H1 (cell line): ENCODE measurements at regions not wholly inside any gene's neighbourhood (a gene's known extent, or its start where the extent isn't known, plus 50 kb on each side); places are given as distances from the start of the nearest gene placed in this dataset.

Experiments
- CTCF ChIA-PET: fragments of 300-600 bp; sonication (Branson Sonifier 250); formaldehyde crosslinking; loops from one replicate; lab custom pipeline; 2021; ENCODE audit not compliant: partially characterized antibody; lab: Charles Lee
- POLR2A ChIA-PET: fragments of 300-600 bp; sonication (Branson Sonifier 250); formaldehyde crosslinking; loops from one replicate; lab custom pipeline; 2021; ENCODE audit warnings: inconsistent platforms; ENCODE audit not compliant: partially characterized antibody; lab: Charles Lee
- DNase-seq, 2 experiments: peaks; one replicate each; pipeline versions ENCODE4 v3.0.0 to v3.0.0-alpha.2; 2010 to 2022; ENCODE audit warnings: low spot score in 2 of 2, low read depth in 1 of 2, mixed read lengths in 1 of 2
- FAIRE-seq: peaks from 2 replicates; lab custom pipeline; 2011; peaks lifted over from hg19 to GRCh38; lab: Jason Lieb, UNC
- H2AFZ ChIP-seq: 2 replicates; pipeline ENCODE4 v1.8.1; 2012; ENCODE audit warnings: low read length, inconsistent platforms
- H2AK5ac ChIP-seq: 2 replicates; pipeline ENCODE4 v1.6.1; 2013; ENCODE audit warnings: low read depth, low read length
- H2BK120ac ChIP-seq: replicated peaks from 2 replicates; pipeline ENCODE3; 2013; ENCODE audit warnings: low read depth, low read length, inconsistent platforms
- H2BK12ac ChIP-seq: 2 replicates; pipeline ENCODE4 v1.6.1; 2013; ENCODE audit warnings: low read depth, low read length
- H2BK15ac ChIP-seq: 2 replicates; pipeline ENCODE4 v1.6.1; 2013; ENCODE audit warnings: low read length
- H2BK20ac ChIP-seq: 2 replicates; pipeline ENCODE4 v1.6.1; 2013; ENCODE audit warnings: low read length
- H2BK5ac ChIP-seq: 2 replicates; pipeline ENCODE4 v1.6.1; 2013; ENCODE audit warnings: low read depth, low read length
- H3K14ac ChIP-seq: 2 replicates; pipeline ENCODE4 v1.6.1; 2013; ENCODE audit warnings: inconsistent platforms; ENCODE audit not compliant: insufficient read length
- H3K18ac ChIP-seq: 2 replicates; pipeline ENCODE4 v1.6.1; 2013; ENCODE audit warnings: low read length; ENCODE audit errors: extremely low read depth
- H3K23ac ChIP-seq: 2 replicates; pipeline ENCODE4 v1.6.1; 2013; ENCODE audit warnings: inconsistent platforms; ENCODE audit not compliant: insufficient read length
- H3K23me2 ChIP-seq: 2 replicates; pipeline ENCODE4 v1.6.1; 2013; ENCODE audit warnings: low read depth, low read length
- H3K27ac ChIP-seq: 2 replicates; pipeline ENCODE4 v1.6.1; 2011; ENCODE audit warnings: low read depth, low read length, inconsistent platforms
- H3K27me3 ChIP-seq, 4 experiments: replicated peaks in 1 of 4; 1 replicate in 1 of 4; 2 replicates in 3 of 4; pipeline versions ENCODE4 v1.6.1 to v1.8.1; 2011 to 2013; ENCODE audit warnings: low read length in 3 of 4, mild to moderate bottlenecking in 3 of 4, inconsistent platforms in 2 of 4, mixed read lengths in 2 of 4, moderate library complexity in 1 of 4; ENCODE audit not compliant: control insufficient read depth in 3 of 4, insufficient read depth in 3 of 4; ENCODE audit errors: extremely low read depth in 1 of 4
- H3K36me3 ChIP-seq, 4 experiments: 2 replicates each; pipeline versions ENCODE4 v1.6.1 to v1.8.1; 2011 to 2013; ENCODE audit warnings: mild to moderate bottlenecking in 4 of 4, low read length in 3 of 4, moderate library complexity in 2 of 4, control low read depth in 1 of 4, inconsistent platforms in 1 of 4; ENCODE audit not compliant: insufficient read depth in 4 of 4, control insufficient read depth in 2 of 4
- H3K4ac ChIP-seq: replicated peaks from 2 replicates; pipeline ENCODE3; 2013; ENCODE audit warnings: low read length, low read depth, mixed read lengths, inconsistent platforms; ENCODE audit not compliant: insufficient read length
- H3K4me1 ChIP-seq, 4 experiments: replicated peaks in 1 of 4; 1 replicate in 1 of 4; 2 replicates in 3 of 4; pipeline versions ENCODE4 v1.6.1 to v1.8.1; 2011 to 2013; ENCODE audit warnings: low read length in 3 of 4, inconsistent platforms in 2 of 4, mixed read lengths in 1 of 4; ENCODE audit not compliant: insufficient read depth in 4 of 4, control insufficient read depth in 3 of 4
- H3K4me2 ChIP-seq, 2 experiments: 2 replicates each; pipeline versions ENCODE4 v1.6.1 to v1.8.1; 2011 to 2013; ENCODE audit warnings: low read depth in 2 of 2, low read length in 2 of 2, control low read depth in 1 of 2, inconsistent platforms in 1 of 2, mild to moderate bottlenecking in 1 of 2; ENCODE audit not compliant: insufficient read depth in 1 of 2
- H3K4me3 ChIP-seq, 4 experiments: fragments of 200-600, 300-600 bp in 1 of 4; sonication (generic), shearing (Covaris generic), sonication (Bioruptor Twin) in 1 of 4; 2 replicates each; pipeline versions ENCODE4 v1.5.1 to v1.8.1; 2011 to 2016; ENCODE audit warnings: low read length in 4 of 4, low read depth in 3 of 4, control low read depth in 2 of 4, inconsistent platforms in 2 of 4, mild to moderate bottlenecking in 2 of 4, mixed read lengths in 1 of 4, moderate library complexity in 1 of 4; ENCODE audit not compliant: insufficient read depth in 2 of 4; ENCODE audit errors: extremely low read depth in 1 of 4
- H3K56ac ChIP-seq: replicated peaks from 2 replicates; pipeline ENCODE3; 2013; ENCODE audit warnings: low read depth, mild to moderate bottlenecking, mixed read lengths, low read length, inconsistent platforms; ENCODE audit not compliant: insufficient read length
- H3K79me1 ChIP-seq: 2 replicates; pipeline ENCODE4 v1.6.1; 2013; ENCODE audit warnings: low read depth, low read length, control low read depth
- H3K79me2 ChIP-seq, 2 experiments: 2 replicates each; pipeline versions ENCODE4 v1.6.1 to v1.8.1; 2012 to 2013; ENCODE audit warnings: low read length in 2 of 2, mild to moderate bottlenecking in 2 of 2, inconsistent platforms in 1 of 2; ENCODE audit not compliant: insufficient read depth in 2 of 2, control insufficient read depth in 1 of 2
- H3K9ac ChIP-seq, 4 experiments: replicated peaks in 1 of 4; 1 replicate in 1 of 4; 2 replicates in 3 of 4; pipeline versions ENCODE4 v1.6.1 to v1.8.1; 2011 to 2013; ENCODE audit warnings: low read depth in 3 of 4, low read length in 3 of 4, control low read depth in 2 of 4, mild to moderate bottlenecking in 2 of 4, moderate library complexity in 2 of 4, inconsistent platforms in 1 of 4; ENCODE audit errors: extremely low read depth in 1 of 4
- H3K9me3 ChIP-seq, 2 experiments: 2 replicates each; pipeline versions ENCODE4 v1.6.1 to v1.8.1; 2012 to 2013; ENCODE audit warnings: mild to moderate bottlenecking in 2 of 2, moderate library complexity in 2 of 2, control low read depth in 1 of 2, inconsistent platforms in 1 of 2, low read depth in 1 of 2, low read length in 1 of 2, mixed read lengths in 1 of 2; ENCODE audit not compliant: insufficient read depth in 2 of 2
- H4K20me1 ChIP-seq, 2 experiments: replicated peaks in 1 of 2; 2 replicates each; pipeline versions ENCODE3 to v1.8.1; 2011 to 2013; ENCODE audit warnings: inconsistent platforms in 2 of 2, low read length in 2 of 2, mild to moderate bottlenecking in 1 of 2; ENCODE audit not compliant: insufficient read depth in 2 of 2, control insufficient read depth in 1 of 2
- H4K5ac ChIP-seq: 2 replicates; pipeline ENCODE4 v1.6.1; 2013; ENCODE audit warnings: low read length, low read depth, mixed read lengths, inconsistent platforms; ENCODE audit not compliant: insufficient read length
- H4K8ac ChIP-seq: 2 replicates; pipeline ENCODE4 v1.8.0; 2013; ENCODE audit warnings: mild to moderate bottlenecking, moderate library complexity, low read length, inconsistent platforms; ENCODE audit not compliant: insufficient read depth; ENCODE audit errors: extremely low read depth
- H4K91ac ChIP-seq: replicated peaks from 2 replicates; pipeline ENCODE3; 2013; ENCODE audit warnings: low read length, mixed read lengths, inconsistent platforms; ENCODE audit not compliant: insufficient read length
- HDAC2 ChIP-seq, 2 experiments: fragments of 300-600 bp in 1 of 2; sonication (generic) in 1 of 2; IDR thresholded peaks; 2 replicates each; pipeline ENCODE4 v1.6.1; 2011 to 2012; ENCODE audit warnings: low read depth in 2 of 2, low read length in 2 of 2, mild to moderate bottlenecking in 2 of 2, moderate library complexity in 2 of 2, borderline replicate concordance in 1 of 2, inconsistent platforms in 1 of 2
- RFX5 ChIP-seq: IDR thresholded peaks from 2 replicates; pipeline ENCODE4 v1.6.1; 2011; ENCODE audit warnings: low read depth, low read length, improper control_type of control experiment, borderline replicate concordance
- RXRA ChIP-seq: IDR thresholded peaks from 2 replicates; pipeline ENCODE4 v1.6.1; 2011; ENCODE audit warnings: low read depth, mild to moderate bottlenecking, low read length, moderate library complexity; ENCODE audit not compliant: insufficient read depth
- SIRT6 ChIP-seq: IDR thresholded peaks from one replicate; pipeline ENCODE4 v1.7.1; 2012; ENCODE audit warnings: low read length, inconsistent platforms
- WGBS, 2 experiments: shearing (Covaris generic) in 1 of 2; methylation state at CpG; one replicate each; pipeline versions ENCODE4 v1.1.6 to v1.1.7; 2013 to 2015; ENCODE audit warnings: low lambda C conversion rate in 2 of 2, mixed read lengths in 2 of 2, inconsistent platforms in 1 of 2, low coverage in 1 of 2, missing lambda C conversion rate in 1 of 2; ENCODE audit not compliant: insufficient replicate concordance in 2 of 2, insufficient coverage in 1 of 2, insufficient read length in 1 of 2; ENCODE audit errors: extremely low coverage in 1 of 2, missing lambda C conversion rate in 1 of 2; 5-methylcytosine and 5-hydroxymethylcytosine counted together

GRCh38 chr9:25241421-25241820 is 436.8 kb downstream of the TUSC1 start:
- no peak for FAIRE-seq
- H2BK15ac ChIP-seq, result no peak overlapping the region
- H3K14ac ChIP-seq, result no peak overlapping the region
- H3K23me2 ChIP-seq, result no peaks in the 10 kb centered on the region
- DNase-seq, result no peak
- H3K4me1 ChIP-seq, result no peaks in the 10 kb centered on the region
- no peak overlapping the region for H4K5ac ChIP-seq
- 88% methylated on average over 3 of the region's 3 CpGs; no CpG with 5 or more reads in 1 of the 2 experiments for WGBS, 2 experiments
- H2BK12ac ChIP-seq, result no peak overlapping the region
- no peak overlapping the region for H3K56ac ChIP-seq
- no peak overlapping the region for H3K23ac ChIP-seq
- no peaks in the 10 kb centered on the region for H3K79me2 ChIP-seq
- H3K27ac ChIP-seq, result no peak overlapping the region
- H4K20me1 ChIP-seq, result no peaks in the 10 kb centered on the region
- no peak overlapping the region for H3K18ac ChIP-seq
- H3K27me3 ChIP-seq, result no peaks in the 10 kb centered on the region
- POLR2A ChIA-PET, result no interaction called here
- H3K4ac ChIP-seq, result no peak overlapping the region
- H3K4me2 ChIP-seq, result no peak overlapping the region
- no peaks in the 10 kb centered on the region for H3K79me1 ChIP-seq
- TF ChIP-seq SIRT6 (no peak), RFX5 (no peak), RXRA (no peak), HDAC2 (IDR thresholded peaks at IDR 0.05; ENCODE audit: borderline replicate concordance in 1 of 2, low read depth in 2 of 2, low read length in 2 of 2) (no peak)
- no peak overlapping the region for H2AFZ ChIP-seq
- no peak overlapping the region for H2BK120ac ChIP-seq
- no peak overlapping the region for H3K9ac ChIP-seq
- no peak overlapping the region for H3K4me3 ChIP-seq
- CTCF ChIA-PET, result no interaction called here
- H3K36me3 ChIP-seq, result no peaks in the 10 kb centered on the region
- no peaks in the 10 kb centered on the region for H3K9me3 ChIP-seq
- H2BK20ac ChIP-seq, result no peak overlapping the region
- no peak overlapping the region for H4K8ac ChIP-seq
- H4K91ac ChIP-seq, result no peak overlapping the region
- no peak overlapping the region for H2BK5ac ChIP-seq
- no peak overlapping the region for H2AK5ac ChIP-seq
